Breast epithelium (tissue), 4 donors: ENCODE measurements at regions not wholly inside any gene's neighbourhood (a gene's known extent, or its start where the extent isn't known, plus 50 kb on each side); places are given as distances from the start of the nearest gene placed in this dataset.

Experiments used
- DNase-seq, 2 donors: peaks; one replicate each; pipeline ENCODE4 v3.0.0-alpha.2; 2019; ENCODE audit warnings: low spot score in 2 of 2
- H3K27ac ChIP-seq, 2 donors: fragments of 200-600 bp; sonication (generic) in 1 of 2; one replicate each; pipeline ENCODE4 v1.5.1; 2016 to 2019; ENCODE audit warnings: mild to moderate bottlenecking in 1 of 2
- H3K27me3 ChIP-seq, 2 donors: fragments of 200-600 bp; sonication (generic) in 1 of 2; one replicate each; pipeline versions ENCODE4 v1.5.1 to v1.6.0; 2017 to 2019; ENCODE audit warnings: control low read depth in 1 of 2, mild to moderate bottlenecking in 1 of 2
- H3K36me3 ChIP-seq: fragments of 200-600 bp; one replicate; pipeline ENCODE4 v1.5.1; 2019
- H3K4me1 ChIP-seq, 2 donors: fragments of 200-600 bp; sonication (generic); one replicate each; pipeline ENCODE4 v1.5.1; 2016 to 2019; ENCODE audit warnings: control low read depth in 1 of 2
- H3K4me3 ChIP-seq, 3 donors: fragments of 200-600 bp; sonication (generic); 1 replicate in 2 of 3; 2 replicates in 1 of 3; pipeline ENCODE4 v1.5.1; 2016 to 2019; ENCODE audit warnings: mild to moderate bottlenecking in 3 of 3, moderate library complexity in 2 of 3
- H3K9me3 ChIP-seq, 2 donors: fragments of 200-600 bp; sonication (generic) in 1 of 2; one replicate each; pipeline ENCODE4 v1.5.1; 2016 to 2019; ENCODE audit warnings: control low read depth in 1 of 2
- CTCF ChIP-seq, 3 donors: fragments of 450-650 bp; IDR thresholded peaks; one replicate each; pipeline ENCODE4 v1.5.1; 2016 to 2017; ENCODE audit warnings: antibody characterized with exemption in 3 of 3, mild to moderate bottlenecking in 3 of 3, moderate library complexity in 3 of 3
- POLR2A ChIP-seq: fragments of 450-650 bp; IDR thresholded peaks from one replicate; pipeline ENCODE4 v1.6.1; 2016; ENCODE audit warnings: antibody characterized with exemption, mild to moderate bottlenecking, moderate library complexity
- POLR2AphosphoS5 ChIP-seq, 3 donors: sonication (generic); formaldehyde crosslinking; IDR thresholded peaks; one replicate each; pipeline ENCODE4 v1.6.1; 2017; ENCODE audit warnings: antibody characterized with exemption in 3 of 3
- intact Hi-C: fragments of 100-400 bp; cut with DNase I; formaldehyde crosslinking; loops from one replicate; pipeline ENCODE4 v1.15.1; 2023; ENCODE audit warnings: low total_unique reads

- Histone ChIP-seq H3K27me3 (no peaks in the 10 kb centered on the region), H3K27ac (no peak overlapping the region), H3K4me3 (no peak overlapping the region), H3K36me3 (no peaks in the 10 kb centered on the region), H3K4me1 (no peaks in the 10 kb centered on the region), H3K9me3 (no peaks in the 10 kb centered on the region)
- TF ChIP-seq CTCF (IDR thresholded peaks at IDR 0.05) (no peak), POLR2AphosphoS5 (IDR thresholded peaks at IDR 0.05) (no peak), POLR2A (no peak)
- intact Hi-C loops = no loop called here
- DNase-seq = no peak
These were observed 98.7 kb downstream of the QPCT start for GRCh38 chr2:37443082-37443481.

- no peak for DNase-seq
- no peaks in the 10 kb centered on the region for H3K36me3 ChIP-seq
- no peaks in the 10 kb centered on the region for H3K4me1 ChIP-seq
- H3K27ac ChIP-seq = no peak overlapping the region
- no peaks in the 10 kb centered on the region for H3K27me3 ChIP-seq
- no peaks in the 10 kb centered on the region for H3K9me3 ChIP-seq
- H3K4me3 ChIP-seq = no peak overlapping the region
- no peak for TF ChIP-seq CTCF (IDR thresholded peaks at IDR 0.05)
- no peak for TF ChIP-seq POLR2AphosphoS5 (IDR thresholded peaks at IDR 0.05)
- no peak for TF ChIP-seq POLR2A
- intact Hi-C loops = no loop called here
These were observed 103.0 kb downstream of the QPCT start for GRCh38 chr2:37447446-37447845.

- H3K27me3 ChIP-seq = no peaks in the 10 kb centered on the region
- intact Hi-C loops = no loop called here
- H3K4me3 ChIP-seq = no peak overlapping the region
- no peak overlapping the region for H3K27ac ChIP-seq
- TF ChIP-seq POLR2A = no peak
- no peak for TF ChIP-seq CTCF (IDR thresholded peaks at IDR 0.05)
- TF ChIP-seq POLR2AphosphoS5 (IDR thresholded peaks at IDR 0.05) = no peak
- no peak for DNase-seq
- no peaks in the 10 kb centered on the region for H3K4me1 ChIP-seq
- H3K9me3 ChIP-seq = no peaks in the 10 kb centered on the region
- no peaks in the 10 kb centered on the region for H3K36me3 ChIP-seq
These were observed 104.1 kb downstream of the QPCT start for GRCh38 chr2:37448342-37449120.

GRCh38 chr2:37449761-37450296 lies 105.4 kb downstream of the QPCT start:
- no peak for TF ChIP-seq POLR2A
- no peak for TF ChIP-seq POLR2AphosphoS5 (IDR thresholded peaks at IDR 0.05)
- TF ChIP-seq CTCF (IDR thresholded peaks at IDR 0.05) = no peak
- H3K4me3 ChIP-seq = no peak overlapping the region
- no peaks in the 10 kb centered on the region for H3K4me1 ChIP-seq
- intact Hi-C loops = no loop called here
- no peaks in the 10 kb centered on the region for H3K36me3 ChIP-seq
- no peaks in the 10 kb centered on the region for H3K27me3 ChIP-seq
- H3K27ac ChIP-seq = no peak overlapping the region
- no peaks in the 10 kb centered on the region for H3K9me3 ChIP-seq
- no peak for DNase-seq

GRCh38 chr2:37453027-37453426 lies 108.6 kb downstream of the QPCT start:
- Histone ChIP-seq H3K27me3 (no peaks in the 10 kb centered on the region), H3K9me3 (no peaks in the 10 kb centered on the region), H3K36me3 (no peaks in the 10 kb centered on the region), H3K4me1 (no peaks in the 10 kb centered on the region), H3K27ac (no peak overlapping the region), H3K4me3 (no peak overlapping the region)
- DNase-seq = no peak
- no peak for TF ChIP-seq POLR2AphosphoS5 (IDR thresholded peaks at IDR 0.05)
- no peak for TF ChIP-seq POLR2A
- TF ChIP-seq CTCF (IDR thresholded peaks at IDR 0.05) = no peak
- intact Hi-C loops = no loop called here
